Stimulated activated CD4-positive, alpha-beta T cell treated with anti-CD3 and anti-CD28 coated beads, TNF-alpha, amount 100 ng/mL, for 24 hours (primary cell): ENCODE measurements at regions not wholly inside any gene's neighbourhood (a gene's known extent, or its start where the extent isn't known, plus 50 kb on each side); places are given as distances from the start of the nearest gene placed in this dataset.

Experiments used
- DNase-seq, 3 experiments: peaks; one replicate each; pipeline ENCODE4 v3.0.0-alpha.2; 2020; ENCODE audit warnings: low read depth in 3 of 3

DNA sequence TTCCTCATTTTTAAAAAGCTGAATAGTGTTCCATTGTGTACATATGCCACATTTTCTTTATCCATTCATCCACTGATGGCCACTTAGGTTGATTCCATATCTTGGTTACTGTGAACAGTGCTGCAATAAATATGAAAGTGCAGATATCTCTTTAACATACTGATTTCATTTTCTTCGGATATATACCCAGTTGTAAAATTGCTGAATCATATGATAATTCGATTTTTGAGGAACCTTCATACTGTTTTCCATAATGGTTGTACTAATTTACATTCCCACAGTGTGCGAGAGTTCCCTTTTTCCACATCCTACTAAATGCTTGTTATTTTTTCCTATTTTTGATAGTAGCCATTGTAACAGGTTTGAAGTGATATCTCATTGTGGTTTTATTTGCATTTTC lies 263.2 kb downstream of the STK31 start:
- DNase-seq: no peak

GRCh38 chr7:23980081-23980480 lies 270.1 kb downstream of the STK31 start:
- DNase-seq: no peak

- DNase-seq: no peak
These were observed 271.3 kb downstream of the STK31 start for GRCh38 chr7:23981314-23981713.

DNA sequence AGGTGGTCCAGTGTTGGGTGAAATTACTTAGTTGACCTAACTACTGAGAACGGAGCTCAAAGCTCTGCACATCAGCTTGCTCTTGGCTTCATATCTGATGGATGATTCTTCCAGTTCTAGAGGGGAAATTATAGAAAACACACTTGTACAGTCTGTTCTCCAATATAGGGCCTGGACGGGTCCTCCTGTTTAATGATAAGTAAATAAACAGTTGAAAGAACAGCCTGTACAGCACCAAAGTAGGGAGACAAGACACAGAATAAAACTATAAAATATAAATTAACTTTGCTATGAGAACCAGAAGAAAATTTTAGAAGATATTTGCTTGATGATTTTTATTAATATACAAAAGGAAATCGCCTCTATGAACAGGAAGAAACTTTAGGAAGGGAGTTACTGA lies 271.7 kb downstream of the STK31 start:
- DNase-seq: no peak

GRCh38 chr7:24005517-24005916 lies 278.5 kb upstream of the NPY start:
- DNase-seq: no peak

DNA sequence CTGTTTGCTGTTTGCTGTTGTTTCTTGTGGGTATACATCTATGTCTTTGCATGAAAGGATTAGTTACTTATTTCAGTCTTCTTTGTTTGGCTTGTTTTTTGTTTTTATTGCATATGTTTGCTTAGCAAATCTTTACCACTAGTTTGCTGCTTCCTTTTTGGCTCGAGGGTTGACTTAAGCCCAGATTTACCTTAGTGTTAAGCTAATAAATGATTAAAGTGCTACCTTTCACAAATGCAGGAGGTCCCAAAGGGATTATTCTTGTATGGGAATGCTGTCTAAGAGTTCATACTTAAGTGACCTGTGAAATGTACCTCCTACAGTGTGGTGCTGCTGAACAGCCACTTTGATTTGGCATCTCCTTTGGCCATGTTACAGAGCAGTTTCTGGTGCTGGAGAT lies 273.5 kb upstream of the NPY start:
- no peak for DNase-seq

DNA sequence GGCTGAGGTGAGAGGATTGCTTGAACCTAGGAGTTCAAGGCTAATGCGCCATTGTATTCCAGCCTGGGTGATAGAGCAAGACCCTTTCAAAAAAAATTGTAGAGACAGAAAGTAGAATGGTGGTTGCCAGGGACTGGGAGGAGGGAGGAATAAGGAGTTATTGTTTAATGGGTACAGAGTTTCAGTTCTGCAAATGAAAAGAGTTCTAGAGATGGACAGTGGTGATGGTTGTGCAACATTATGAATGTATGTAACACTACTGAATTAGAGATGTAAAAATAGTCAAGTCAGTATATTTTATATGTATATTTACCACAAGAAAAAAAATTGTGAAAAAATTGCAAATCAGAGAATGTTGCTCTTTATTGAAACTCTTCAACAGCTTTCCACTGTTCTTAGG lies 266.5 kb upstream of the NPY start:
- no peak for DNase-seq

GRCh38 chr7:24018331-24018730 lies 265.7 kb upstream of the NPY start:
- DNase-seq: no peak

DNA sequence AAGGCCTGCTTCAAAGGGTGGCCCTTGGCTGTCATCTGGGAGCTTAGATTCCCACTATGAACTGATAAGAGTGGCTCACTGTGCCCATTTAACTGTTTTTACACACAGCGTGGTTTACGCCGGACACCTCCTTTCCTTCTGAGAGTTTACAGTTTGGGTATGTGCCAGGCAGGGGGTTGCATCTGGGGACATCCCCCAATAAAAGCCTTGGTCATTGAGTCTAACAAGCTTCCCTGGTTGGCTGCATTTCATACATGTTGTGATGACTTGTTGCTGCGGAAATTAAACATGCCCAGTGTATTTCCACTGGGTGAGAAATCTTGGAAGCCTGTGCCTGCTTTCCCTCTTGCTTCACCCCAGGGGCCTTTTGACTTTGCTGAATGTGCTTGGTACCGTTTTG lies 264.1 kb upstream of the NPY start:
- DNase-seq: no peak

DNA sequence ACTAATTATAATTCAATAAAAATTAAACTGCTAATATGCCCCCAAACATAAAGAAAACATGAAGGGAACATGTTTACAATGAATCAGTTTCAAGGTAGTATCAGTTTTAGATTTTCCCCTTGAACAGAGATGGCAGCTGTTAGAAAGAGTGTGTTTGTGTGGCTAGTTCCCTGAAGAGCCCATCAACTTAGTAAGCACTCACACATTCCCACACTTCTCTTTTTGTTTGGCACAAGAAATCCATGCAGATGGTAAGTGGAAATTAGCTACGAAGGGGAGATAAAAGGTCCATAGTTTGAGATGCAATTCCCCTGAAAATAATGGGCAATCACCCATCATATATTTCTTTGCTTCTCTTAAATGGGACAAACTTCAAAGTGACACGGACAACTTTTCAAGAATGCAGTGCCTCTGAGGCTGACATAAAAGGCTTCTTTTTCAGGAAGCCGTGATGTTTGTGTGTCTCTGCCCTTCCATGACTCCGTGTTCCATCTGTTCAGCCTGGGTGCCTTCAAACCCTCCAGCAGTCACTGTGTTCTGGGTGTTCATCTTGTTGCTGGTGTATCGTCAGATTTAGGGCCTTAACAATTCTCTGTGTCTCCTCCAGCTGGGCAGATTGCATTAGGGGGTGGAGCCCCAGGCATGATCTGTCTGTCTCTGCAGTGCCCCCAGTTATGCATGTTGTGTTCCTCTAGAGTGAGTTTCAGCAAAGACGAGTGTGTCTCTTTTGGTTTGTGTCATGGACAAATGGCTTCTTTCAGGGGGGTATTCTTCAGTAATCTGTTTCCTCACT lies 259.5 kb upstream of the NPY start:
- DNase-seq: no peak

GRCh38 chr7:24025094-24025493 lies 258.9 kb upstream of the NPY start:
- no peak for DNase-seq

GRCh38 chr7:24025765-24026164 lies 258.2 kb upstream of the NPY start:
- DNase-seq: no peak

- no peak for DNase-seq
These were observed 257.6 kb upstream of the NPY start for GRCh38 chr7:24026351-24026750.

- no peak for DNase-seq
These were observed 254.9 kb upstream of the NPY start for GRCh38 chr7:24029068-24029467.

GRCh38 chr7:24034251-24034650 lies 249.7 kb upstream of the NPY start:
- no peak for DNase-seq

DNA sequence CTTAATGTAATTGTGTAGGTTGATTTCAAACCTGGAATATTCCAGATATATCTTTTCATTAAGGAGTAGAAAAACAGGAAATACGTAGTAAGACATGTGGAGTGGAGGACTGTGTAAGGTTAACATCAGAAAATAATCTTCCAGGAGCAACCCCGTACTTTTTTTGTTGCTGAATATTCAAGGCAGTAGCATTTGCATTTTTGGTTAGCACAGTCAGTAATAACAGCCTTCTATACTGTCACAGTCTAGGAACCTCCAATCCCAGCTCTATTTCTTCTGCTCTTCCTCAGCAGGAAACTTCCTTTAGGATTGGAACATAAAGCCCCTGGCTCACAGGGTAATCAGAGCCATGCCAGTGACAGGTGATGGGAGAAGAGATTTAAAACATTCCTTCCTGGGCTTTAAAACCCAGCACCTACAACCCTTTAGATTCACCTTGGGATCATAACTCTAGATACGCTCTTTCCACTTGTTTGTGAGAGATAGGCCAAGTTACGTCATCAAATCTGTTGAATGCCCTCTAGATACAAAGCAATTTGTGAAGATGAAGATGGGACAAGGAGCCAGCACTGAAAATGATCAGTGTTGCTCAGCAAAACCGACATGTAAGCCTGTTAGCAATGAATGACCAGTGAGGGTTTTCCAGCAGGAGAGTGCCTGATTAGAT lies 248.5 kb upstream of the NPY start:
- no peak for DNase-seq

- no peak for DNase-seq
These were observed 248.0 kb upstream of the NPY start for GRCh38 chr7:24036033-24036412.

DNA sequence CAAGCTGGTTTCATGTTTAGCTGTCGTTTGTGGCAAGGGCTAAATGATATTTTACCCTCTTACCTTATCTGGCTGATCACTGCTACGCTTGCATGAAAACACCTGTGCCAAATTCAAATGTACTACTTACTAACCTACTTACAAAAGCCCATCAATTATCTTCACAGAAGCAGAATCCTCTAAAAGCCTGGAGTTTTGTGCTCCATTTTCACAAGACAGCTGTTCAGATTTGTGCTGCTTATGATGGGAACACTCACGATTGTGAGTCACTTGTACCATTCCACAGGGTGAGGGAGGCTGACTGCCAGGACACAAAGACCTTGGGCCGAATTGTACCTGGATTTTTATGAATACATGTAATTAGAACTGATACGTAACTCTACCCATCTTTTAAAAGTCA lies 245.0 kb upstream of the NPY start:
- DNase-seq: no peak

GRCh38 chr7:24039991-24040624 lies 243.9 kb upstream of the NPY start:
- no peak for DNase-seq

DNA sequence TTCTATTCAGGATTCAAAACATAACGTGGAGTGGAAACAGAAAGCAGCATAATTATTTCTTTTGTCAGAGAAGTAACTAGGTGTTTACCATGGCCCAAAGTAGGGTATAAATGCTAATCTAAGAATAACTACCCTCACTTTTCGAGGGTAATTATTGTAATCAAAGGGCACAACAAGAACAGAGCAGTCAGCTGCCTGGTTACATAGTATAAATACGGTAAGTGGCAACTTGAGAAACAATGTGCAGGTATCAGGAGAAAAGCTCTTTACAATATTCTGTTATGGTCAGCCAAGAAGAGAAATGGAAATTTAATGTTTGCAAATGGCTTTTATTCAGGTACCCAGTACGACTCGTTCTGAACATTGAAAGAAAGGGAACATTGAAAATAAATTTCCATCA lies 242.0 kb upstream of the NPY start:
- no peak for DNase-seq

DNA sequence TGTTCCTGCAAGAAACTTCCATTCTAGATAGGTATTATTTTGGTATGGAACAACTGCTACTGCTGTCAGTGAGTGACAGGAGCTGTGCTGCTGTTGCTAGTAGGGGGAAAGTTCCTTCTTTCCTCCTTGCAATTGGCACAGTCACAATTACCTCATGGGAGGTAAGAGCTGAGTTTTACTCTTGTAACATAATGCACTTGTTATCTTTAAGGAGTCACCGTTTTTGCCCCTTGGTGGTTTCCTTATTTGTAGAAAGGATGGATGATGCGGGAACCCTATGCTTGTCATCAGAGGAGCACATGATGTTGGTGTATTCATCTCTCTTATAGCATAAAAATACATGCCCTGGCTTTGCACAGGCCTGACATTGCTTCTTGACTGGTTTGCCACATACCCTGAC lies 234.7 kb upstream of the NPY start:
- DNase-seq: no peak

GRCh38 chr7:24050991-24051560 lies 232.9 kb upstream of the NPY start:
- no peak for DNase-seq

DNA sequence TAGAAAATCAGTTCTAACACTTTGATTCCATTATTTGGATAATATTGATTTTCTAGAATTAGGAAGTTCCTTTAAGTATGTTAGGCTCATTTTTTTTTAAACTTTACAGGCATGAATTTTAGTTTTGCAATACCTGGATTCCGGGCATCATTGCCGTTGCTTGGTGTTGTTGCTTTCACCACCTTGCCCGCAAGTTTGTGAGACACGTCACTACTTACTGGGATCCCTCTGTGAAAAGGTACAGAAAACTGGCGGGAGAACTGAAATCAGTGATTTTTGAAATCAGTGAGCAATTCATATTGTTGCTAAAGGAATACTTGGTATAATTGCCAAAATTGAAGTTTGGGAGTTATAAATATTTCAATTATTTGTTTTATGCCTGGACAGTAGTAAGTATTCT lies 232.3 kb upstream of the NPY start:
- no peak for DNase-seq
